ENCODE measurements at regions not wholly inside any gene's neighbourhood (a gene's known extent, or its start where the extent isn't known, plus 50 kb on each side); places are given as distances from the start of the nearest gene placed in this dataset.
"Not testable (repeated sequence)": the region's sequence is repeated elsewhere in the genome, so short reads cannot be mapped to it uniquely, and the experiment has no call there.

- DNase-seq, result no peak
Measured at GRCh38 chr2:122750095-122750494, 994.6 kb downstream of the TSN start.

GRCh38 chr2:122750808-122751207 lies 995.4 kb downstream of the TSN start:
- DNase-seq, result no peak

DNA sequence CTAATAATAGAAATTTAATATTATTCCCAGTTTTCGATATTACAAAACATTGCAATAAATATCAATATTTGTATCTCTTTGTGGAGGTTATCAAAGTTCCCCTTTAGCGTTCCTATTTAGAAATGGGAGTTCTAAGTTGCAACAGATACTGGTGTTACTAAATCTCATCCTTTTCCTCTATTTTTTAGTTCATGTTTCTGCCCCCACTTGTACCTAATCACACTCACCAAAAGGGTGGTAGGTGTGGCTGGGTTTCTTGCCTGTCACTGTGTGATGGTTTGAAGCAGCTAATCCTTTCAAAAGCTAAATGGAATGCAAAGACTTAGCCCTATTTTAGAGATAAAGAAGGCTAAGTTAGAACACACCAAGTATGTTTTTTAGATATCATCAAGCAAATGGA lies 997.9 kb downstream of the TSN start:
- no peak for DNase-seq

GRCh38 chr2:122754561-122754960 lies 999.1 kb downstream of the TSN start:
- DNase-seq, result no peak

DNA sequence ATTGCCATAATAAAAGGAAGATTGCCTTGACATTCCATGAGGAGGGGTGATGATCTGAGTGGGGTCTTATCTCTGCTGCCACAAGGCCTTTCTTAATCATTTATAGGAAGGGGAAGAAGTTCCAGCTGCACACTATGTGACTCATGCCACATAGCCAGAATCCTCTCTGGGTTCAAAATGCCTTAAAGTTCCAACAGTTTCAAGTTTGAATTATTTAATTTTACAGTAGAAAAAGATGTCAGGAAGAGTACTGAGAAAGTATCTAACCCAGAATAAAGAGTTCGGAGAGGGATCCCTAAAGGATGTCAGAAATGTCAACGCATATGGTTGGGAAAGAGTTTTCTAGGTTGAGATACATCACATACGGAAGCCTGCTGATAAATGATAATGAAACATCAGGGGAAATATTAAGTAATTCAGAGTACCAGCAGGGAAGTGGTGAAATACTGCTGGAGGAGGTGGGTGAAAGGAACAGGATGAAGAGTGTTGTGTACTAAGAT lies 999.9 kb downstream of the TSN start:
- no peak for DNase-seq

DNA sequence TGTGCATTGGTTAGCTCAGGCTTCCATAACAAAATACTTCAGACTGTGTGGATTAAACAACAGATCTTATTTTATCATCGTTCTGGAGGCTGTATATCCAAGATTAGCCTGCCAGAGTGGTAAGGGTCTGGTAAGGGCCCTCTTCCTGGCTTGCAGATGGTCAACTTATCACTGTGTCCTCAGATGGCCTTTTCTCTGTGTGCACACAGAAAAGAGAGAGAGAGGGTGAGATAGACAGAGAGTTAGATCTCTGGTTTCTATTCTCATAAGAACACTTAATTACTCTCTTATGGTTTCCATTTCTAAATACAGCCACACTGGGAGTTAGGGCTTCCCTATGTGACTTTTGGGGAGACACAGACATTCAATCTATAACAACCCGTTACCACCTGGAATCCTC lies 1003.5 kb downstream of the TSN start:
- DNase-seq, result no peak

GRCh38 chr2:122764014-122764413 lies 1008.6 kb downstream of the TSN start:
- no peak for DNase-seq

DNA sequence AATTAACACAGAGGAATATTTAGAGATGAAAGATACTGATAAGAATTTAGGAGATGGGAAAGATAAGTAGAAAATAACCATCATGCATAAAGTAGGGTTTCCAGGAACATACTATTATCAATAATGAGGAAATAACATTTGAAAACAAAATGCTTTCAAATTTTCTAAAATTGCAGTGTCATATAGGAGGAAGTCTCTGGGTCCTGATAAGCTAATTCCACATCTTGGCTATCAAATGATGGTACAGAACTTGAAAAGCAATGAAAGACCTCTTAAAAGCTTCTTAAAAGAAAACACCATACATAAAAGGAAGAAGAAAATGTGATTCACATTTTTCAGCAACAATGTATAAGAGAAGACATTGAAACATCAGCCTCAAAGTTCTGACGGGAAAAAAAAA lies 1024.8 kb downstream of the TSN start:
- DNase-seq, result no peak

DNA sequence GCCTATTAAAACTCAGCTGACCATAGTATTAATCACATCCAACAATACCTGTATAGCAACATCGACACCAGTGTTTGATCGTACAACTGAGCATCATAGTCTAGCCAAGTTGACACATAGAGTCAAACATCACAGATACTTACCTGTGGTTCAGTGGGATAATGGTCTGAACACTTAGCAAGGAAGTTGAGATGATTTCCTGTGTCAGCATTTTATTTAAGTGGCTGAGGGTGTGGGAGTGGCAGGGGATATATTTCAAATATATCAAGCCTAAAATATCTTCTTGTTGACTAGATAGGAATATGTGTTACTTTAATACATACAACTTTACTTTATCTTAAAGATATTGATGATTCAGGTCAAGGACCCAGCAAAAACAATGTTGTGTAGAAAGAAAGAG lies 1038.6 kb downstream of the TSN start:
- DNase-seq, result no peak

DNA sequence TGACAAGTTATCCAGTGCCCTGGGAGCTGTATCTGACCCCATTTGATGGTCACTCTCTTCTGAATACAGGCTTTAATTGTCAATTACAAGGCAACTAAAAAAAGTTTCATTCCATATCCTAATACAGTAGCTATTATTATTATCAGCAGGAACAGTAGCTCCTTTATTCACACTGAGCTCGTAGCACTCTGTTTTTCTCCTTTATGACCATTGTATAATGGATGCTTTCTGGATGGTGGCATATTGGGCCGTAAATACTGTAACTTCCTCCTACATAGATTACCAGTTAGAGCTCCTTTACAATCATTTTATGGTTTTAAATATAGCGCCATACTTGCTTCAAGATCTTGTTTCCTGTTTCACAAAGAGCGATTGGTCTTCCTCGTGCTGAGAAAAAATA lies 1040.3 kb downstream of the TSN start:
- no peak for DNase-seq

DNA sequence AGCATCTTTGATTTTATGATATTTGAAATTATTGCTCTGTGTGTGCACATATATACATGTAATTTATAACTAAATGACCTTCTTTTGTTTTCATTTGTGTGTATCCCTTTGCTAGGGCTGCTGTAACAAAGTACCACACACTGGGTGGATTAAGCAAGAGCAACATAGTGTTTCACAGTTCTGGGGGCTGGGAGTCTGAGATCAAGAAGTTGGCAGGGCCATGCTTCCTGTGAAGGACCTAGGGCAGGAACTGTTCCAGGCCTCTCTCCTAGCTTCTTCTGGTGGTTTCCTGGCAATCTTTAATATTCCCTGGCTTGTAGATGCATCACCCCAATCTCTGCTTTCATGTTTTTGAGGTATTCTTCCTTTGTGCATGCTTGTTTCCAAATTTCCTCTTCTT lies 1043.9 kb downstream of the TSN start:
- no peak for DNase-seq

DNA sequence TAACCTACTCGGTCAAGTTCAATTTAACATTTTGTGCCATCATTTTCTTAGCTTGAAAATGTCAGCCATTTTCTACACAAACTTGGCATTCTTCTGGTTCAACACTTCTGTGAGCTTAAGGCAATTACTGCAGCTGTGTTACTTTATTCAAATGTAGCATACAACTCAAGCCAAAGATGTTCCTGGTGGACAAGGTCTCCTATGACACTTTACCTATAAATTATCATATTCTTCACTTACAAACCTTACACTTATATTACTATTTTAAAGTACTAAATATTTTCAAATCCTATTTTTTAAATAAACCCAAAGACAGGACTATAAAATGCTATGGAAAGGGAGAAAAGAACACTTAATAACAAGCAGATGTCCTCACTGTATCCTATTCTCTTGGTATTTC lies 1045.3 kb downstream of the TSN start:
- DNase-seq, result no peak

- DNase-seq, result no peak
Measured at GRCh38 chr2:122804494-122804893, 1049.0 kb downstream of the TSN start.

- no peak for DNase-seq
Measured at GRCh38 chr2:122805346-122805745, 1049.9 kb downstream of the TSN start.

DNA sequence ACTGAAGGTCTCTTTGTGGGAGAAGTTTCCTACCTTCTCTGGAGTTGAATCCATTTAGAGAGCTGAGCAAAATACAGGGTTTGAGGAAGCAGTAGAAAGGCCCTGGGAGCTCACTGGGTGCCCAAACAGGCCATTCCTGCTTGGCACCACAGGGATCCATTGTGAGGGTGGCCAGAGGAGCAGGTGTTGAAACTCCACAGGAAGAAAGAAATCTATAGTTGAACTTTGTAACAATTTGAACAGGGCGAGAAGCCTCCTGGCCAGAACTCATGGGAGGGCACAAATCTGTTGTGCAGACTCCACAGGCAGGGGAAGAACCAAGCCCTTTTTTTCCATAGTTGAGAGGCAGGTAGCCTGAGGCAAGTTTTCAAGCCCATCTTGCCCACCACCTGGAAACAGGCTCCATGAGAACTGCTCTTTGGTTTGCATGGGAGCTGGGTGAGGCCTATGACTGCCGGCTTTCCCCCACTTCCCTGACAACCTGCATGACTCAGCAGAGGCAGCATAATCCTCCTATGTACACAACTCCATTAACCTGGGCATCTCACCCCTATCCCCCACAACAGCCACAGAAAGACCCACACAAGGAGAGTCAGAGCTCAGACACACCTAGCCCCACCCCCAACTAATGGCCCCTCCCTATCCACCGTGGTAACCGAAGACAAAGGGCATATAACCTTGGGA lies 1053.0 kb downstream of the TSN start:
- DNase-seq, result no peak

DNA sequence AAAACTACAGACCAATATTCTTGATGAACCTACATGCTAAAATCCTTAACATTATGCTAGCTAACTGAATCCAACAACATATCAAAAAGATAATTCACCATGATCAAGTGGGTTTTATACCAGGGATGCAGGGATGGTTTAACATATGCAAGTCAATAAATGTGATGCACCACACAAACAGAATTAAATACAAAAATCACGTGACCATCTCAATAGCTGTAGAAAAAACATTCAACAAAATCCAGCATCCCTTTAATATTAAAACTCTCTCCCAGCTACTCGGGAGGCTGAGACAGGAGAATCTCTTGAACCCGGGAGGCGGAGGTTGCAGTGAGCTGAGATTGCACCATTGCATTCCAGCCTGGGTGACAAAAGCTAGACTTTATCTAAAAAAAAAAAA lies 1056.8 kb downstream of the TSN start:
- not testable (repeated sequence) for DNase-seq

DNA sequence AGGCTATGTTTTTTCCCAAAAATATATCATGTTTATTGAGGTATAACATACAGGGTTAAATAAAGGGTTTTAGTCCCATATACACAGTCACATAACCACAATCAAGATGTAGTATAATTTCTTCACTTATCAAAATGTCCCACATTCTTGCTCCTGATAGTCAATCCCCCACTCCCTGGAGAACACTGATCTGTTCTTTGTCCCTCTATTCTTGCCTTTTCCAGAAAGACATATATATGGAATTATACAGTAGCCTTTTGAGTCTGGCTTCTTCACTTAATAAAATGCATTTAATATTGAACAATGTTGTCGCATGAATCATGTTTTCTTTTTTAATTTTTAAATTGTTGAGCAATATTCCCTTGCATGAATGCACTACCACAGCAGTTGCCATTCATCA lies 1059.7 kb downstream of the TSN start:
- DNase-seq, result no peak

GRCh38 chr2:122816803-122817202 lies 1061.4 kb downstream of the TSN start:
- DNase-seq, result no peak

DNA sequence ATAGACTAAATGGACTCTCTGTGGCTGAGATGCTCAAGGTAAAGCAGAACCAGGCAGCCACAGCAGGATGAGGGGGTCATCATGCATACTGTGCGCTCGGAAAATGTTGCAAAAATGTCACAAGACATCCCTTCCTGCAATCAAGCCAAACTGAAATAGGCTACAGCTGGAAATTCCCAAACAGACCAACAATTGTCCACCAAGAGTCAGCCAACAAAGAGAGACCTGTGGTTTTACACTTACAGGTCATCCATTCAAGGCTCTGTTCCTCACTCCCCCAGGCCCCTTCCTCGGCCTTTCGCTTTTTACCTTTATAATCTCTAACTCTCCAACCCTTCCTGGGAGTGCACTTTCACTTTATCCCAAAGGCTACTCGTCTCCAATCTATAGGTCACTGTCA lies 1066.9 kb downstream of the TSN start:
- no peak for DNase-seq

GRCh38 chr2:122830157-122830556 lies 1074.7 kb downstream of the TSN start:
- no peak for DNase-seq

DNA sequence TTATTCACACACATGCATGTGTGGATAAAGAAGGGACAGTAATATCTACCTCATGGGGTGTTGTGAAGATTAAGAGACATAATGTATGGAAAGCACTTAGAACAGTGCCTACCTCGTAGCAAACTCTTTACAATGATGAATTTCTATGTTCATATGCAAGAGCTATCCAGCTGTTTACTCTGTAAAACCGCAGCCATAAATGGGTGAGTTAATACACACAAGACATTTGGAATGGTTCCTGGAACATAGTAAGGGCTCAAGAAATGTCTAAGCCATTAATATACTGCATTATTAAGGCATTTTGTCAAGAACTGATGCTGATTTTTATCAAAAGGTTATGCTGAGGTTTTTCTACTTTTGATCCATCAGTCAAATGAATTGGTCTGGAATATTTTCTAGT lies 1076.2 kb downstream of the TSN start:
- no peak for DNase-seq

GRCh38 chr2:122843503-122843902 lies 1088.1 kb downstream of the TSN start:
- no peak for DNase-seq

DNA sequence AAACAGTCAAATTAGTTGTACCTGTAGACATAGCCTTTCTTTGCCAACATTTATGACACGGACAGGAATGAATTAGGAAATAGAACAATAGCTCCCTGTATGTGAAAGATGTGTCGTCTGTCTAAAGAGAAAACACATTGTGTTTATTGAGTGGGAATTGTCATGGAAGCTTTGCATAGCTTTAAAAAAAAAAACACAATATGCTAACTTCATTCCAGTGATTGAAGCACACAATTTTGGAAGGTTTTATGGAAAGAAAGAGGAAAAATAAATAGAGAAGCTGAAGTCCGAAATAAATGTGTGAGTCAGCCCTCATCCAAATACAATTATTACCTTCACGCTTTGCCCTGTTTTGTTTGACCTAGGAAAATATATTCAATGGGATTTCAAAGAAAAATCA lies 1095.7 kb downstream of the TSN start:
- DNase-seq, result no peak

DNA sequence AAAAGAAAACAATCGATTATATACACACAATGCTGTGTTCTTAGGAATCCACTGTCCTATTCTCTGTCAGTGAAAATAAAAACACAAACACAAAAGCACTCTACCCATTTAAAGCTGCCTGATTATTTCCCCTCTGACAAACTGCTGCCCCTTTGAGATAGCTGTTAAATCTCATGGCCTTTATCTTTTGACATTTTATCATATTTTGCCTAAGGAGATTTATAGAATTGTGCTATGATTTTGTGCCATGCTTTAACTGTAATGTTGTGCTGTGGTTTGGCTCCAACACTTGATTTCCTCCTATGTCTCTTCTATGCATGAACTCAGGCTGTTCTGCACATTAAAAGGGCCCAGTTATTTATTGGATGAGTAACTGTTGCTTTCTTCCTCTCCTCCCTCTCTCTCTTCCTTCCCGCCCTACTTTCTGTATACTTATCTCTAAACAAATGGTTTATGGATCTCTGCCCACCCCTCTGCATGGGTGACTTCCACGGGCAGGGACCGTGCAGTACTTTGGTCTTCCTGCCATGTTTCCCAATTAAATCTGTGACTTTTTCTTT lies 1096.6 kb downstream of the TSN start:
- DNase-seq, result no peak

DNA sequence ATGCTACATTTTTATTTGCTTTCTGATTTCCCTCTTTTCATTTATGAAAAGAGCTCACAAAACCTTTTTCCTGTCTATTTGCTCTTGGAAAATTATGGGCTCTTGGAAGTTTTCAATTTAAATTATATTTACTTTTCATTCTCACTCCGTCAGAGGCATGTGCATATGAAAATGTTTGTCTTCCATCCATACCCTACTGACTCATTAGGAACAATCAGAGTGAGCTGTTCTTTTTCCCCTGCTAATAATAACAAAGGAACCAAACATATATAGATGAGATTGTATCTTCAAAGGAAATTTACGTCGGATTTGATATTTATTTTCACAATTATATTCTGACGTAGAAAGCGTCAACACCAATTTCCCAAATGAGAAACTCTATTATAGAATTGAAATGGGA lies 1101.2 kb downstream of the TSN start:
- no peak for DNase-seq
